Sigmoid colon (tissue), 4 donors: ENCODE measurements at regions not wholly inside any gene's neighbourhood (a gene's known extent, or its start where the extent isn't known, plus 50 kb on each side); places are given as distances from the start of the nearest gene placed in this dataset.

ENCODE experiments used
- EP300 ChIP-seq, 4 donors: sonication (generic); formaldehyde crosslinking; IDR thresholded peaks; one replicate each; pipeline ENCODE4 v1.6.1; 2017; ENCODE audit warnings: antibody characterized with exemption in 4 of 4
- POLR2A ChIP-seq, 2 donors: fragments of 450-650 bp; IDR thresholded peaks; one replicate each; pipeline ENCODE4 v1.6.1; 2016; ENCODE audit warnings: antibody characterized with exemption in 2 of 2, mild to moderate bottlenecking in 2 of 2, moderate library complexity in 2 of 2

- TF ChIP-seq EP300 (IDR thresholded peaks at IDR 0.05) (no peak), POLR2A (IDR thresholded peaks at IDR 0.05) (no peak)
Measured at GRCh38 chr14:86364634-86365033, 834.7 kb downstream of the FLRT2 start.
